ENCODE measurements at regions not wholly inside any gene's neighbourhood (a gene's known extent, or its start where the extent isn't known, plus 50 kb on each side); places are given as distances from the start of the nearest gene placed in this dataset.
"Not testable (repeated sequence)": the region's sequence is repeated elsewhere in the genome, so short reads cannot be mapped to it uniquely, and the experiment has no call there.

GRCh38 chr4:111377880-111378279 lies 755.0 kb upstream of the PITX2 start:
- not testable (repeated sequence) for DNase-seq (ENCODE audit: low read depth in 3 of 3, low spot score in 1 of 3)

DNA sequence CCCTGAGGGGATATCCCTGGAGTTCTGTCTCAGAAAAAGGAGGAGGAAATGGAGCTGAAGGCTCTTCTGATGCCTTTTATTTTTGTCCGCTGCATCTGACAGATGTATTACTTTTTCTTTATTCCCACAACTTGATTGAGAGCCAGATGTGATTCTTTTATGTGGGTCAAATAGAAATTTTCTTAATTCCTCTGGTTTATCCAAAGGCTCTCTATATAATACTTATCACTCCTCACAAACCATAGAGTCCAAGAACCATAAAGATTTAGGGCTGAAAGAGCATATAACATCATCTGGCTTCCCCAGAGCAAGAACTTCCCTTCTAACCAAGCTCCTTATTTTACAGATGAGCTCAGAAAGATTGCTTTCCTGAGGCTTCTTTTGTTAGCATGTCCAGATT lies 756.7 kb upstream of the FAM241A start:
- DNase-seq (ENCODE audit: low read depth in 3 of 3, low spot score in 1 of 3), result no peak

DNA sequence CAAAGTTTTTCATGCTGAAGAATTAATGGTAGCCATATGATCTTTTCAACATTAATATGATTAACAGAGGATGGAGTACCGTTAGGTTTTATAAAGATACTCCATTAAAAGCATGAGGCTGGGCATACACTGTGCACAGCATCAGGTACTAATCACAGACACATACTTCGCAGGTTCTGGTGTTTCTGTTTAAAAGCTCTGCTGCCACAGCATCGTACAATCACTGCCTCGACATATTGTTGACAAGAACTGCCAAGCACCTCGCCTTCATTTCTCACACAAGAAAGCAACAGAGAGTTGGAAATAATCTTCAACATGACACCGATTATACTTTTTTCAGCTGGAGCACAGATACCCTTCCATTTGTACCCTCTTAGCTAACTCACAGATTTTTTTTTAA lies 753.4 kb upstream of the FAM241A start:
- DNase-seq (ENCODE audit: low read depth in 3 of 3, low spot score in 1 of 3), result no peak

DNA sequence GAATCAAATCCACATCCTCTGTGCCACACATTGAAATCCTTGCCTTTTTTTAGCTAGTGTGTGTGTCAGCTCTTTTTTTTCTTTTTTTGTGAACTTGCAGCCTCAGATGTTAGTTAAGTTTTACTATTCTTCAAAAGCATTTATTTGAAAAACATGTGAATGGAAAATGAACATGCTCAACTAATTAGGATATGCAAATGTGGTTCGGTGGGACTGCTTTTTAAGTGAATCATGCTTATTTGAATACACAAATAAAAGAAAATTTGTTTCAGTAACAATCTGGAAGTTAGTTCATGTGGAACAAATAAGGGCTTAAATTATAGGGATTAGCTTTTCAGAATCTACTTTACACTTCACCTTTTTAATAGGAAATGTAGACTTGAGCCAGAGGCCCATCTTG lies 751.5 kb upstream of the FAM241A start:
- DNase-seq (ENCODE audit: low read depth in 3 of 3, low spot score in 1 of 3), result no peak

GRCh38 chr4:111398906-111399330 lies 746.3 kb upstream of the FAM241A start:
- DNase-seq (ENCODE audit: low read depth in 3 of 3, low spot score in 1 of 3), result no peak

DNA sequence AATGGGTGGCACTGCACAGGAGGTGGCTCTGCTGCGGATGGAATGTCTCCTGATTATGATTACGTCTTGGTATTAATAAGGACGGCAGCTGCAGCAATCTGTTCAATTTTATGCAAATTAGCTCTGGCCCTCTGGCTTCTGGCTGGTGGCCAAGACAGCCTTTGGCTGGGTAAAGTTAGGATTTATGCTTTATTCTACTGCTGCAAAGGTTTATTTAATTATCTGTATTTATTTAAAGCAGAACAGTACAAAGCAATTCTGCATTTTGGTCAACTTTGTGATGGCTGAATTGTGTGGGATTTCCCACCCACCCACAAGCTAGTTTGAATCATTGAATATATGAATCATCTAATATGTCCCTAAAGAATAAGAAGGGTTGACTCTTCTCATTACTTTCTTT lies 745.6 kb upstream of the FAM241A start:
- DNase-seq (ENCODE audit: low read depth in 3 of 3, low spot score in 1 of 3), result no peak

GRCh38 chr4:111400741-111401140 lies 744.5 kb upstream of the FAM241A start:
- DNase-seq (ENCODE audit: low read depth in 3 of 3, low spot score in 1 of 3), result no peak

DNA sequence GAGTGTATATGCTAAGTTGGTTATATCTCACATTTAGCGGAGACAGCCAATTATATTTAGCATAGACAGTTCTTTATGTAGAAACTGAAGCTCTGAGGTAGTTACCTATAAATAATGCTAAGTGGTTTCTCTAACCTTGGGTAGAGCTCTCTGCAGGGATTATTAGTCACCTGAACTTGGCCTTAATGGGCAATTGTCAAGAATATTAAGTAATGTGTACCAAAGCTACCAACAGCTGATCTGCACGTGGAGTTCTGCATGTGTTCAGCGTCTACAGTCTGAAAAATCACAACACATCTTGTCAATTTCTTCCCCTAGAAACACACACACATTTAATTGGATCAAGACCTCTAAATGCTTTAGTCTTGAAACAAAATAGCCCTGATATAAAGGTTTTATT lies 740.6 kb upstream of the FAM241A start:
- DNase-seq (ENCODE audit: low read depth in 3 of 3, low spot score in 1 of 3), result no peak

GRCh38 chr4:111405989-111406388 lies 739.3 kb upstream of the FAM241A start:
- no peak for DNase-seq (ENCODE audit: low read depth in 3 of 3, low spot score in 1 of 3)

GRCh38 chr4:111410571-111410970 lies 734.7 kb upstream of the FAM241A start:
- DNase-seq (ENCODE audit: low read depth in 3 of 3, low spot score in 1 of 3), result no peak

- DNase-seq (ENCODE audit: low read depth in 3 of 3, low spot score in 1 of 3), result no peak
Observed at GRCh38 chr4:111417521-111417920, 727.7 kb upstream of the FAM241A start.

- DNase-seq (ENCODE audit: low read depth in 3 of 3, low spot score in 1 of 3), result no peak
Observed at GRCh38 chr4:111433441-111433840, 711.8 kb upstream of the FAM241A start.

DNA sequence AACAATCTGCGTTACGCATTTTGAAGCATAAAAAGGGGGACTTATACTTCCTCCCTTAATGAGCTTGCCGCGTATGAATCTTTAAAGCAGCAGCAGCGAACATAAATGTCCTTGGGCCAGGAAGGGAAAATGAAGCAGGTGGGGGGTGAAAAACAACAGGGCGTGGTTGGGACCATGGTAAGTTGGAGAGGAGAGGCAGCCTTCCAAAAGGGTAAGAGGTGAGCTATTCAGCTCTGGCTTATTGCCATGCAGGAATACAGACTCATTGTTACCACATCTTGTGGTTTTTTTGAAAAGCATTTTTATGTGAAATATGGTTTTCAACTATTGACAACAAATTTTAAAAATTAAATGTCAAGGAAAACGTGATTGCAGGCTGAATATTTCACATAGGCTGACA lies 710.7 kb upstream of the FAM241A start:
- no peak for DNase-seq (ENCODE audit: low read depth in 3 of 3, low spot score in 1 of 3)

DNA sequence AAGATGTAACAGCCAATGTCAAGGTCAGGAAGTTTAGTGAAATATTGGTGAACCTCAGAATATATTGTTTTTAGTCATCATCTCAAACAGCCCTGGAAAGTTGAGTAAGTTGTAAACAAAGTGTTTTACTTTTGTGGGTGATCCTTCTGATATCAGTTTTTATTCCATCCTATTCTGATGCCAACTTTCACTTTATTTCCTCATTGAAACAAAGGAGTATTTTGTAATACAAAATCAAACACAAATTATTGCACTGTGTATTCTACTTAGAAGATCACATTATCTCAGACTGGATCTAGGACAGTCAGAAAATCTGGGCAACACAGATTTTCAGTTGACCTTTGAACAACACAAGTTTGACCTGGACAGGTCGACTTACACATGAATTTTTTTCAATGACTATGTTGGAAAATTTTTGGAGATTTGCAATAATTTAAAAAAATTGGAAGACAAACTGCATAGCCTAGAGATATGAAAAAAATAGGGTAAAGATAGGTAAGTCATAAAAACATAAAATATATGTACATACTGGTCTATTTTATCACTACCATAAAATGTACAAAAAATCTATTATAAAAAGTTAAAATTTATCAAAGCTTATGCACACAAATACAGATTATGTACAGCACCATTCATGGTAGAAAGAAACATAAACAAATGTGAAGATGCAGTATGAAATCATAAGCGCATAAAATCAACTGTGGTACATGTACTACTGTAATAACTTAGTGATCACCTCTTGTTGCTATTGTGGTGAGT lies 709.1 kb upstream of the FAM241A start:
- DNase-seq (ENCODE audit: low read depth in 3 of 3, low spot score in 1 of 3), result no peak

DNA sequence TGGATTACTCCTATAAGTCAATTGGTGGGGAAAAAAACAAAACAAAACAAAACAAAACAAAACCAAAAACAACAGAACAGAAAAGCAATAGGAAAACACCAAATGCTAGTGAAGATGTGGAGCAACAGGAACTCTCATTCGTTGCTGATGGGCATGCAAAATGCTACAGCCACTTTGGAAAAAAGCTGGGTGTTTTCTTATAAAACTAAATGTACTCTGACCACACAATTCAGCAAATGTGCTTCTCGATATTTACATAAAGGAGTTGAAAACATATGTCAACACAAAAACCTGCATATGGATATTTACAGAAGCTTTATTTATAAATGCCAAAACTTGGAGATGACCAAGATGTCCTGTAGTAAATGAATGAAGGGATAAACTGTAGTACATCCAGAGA lies 703.6 kb upstream of the FAM241A start:
- no peak for DNase-seq (ENCODE audit: low read depth in 3 of 3, low spot score in 1 of 3)

GRCh38 chr4:111444836-111445235 lies 700.4 kb upstream of the FAM241A start:
- DNase-seq (ENCODE audit: low read depth in 3 of 3, low spot score in 1 of 3), result not testable (repeated sequence)

- no peak for DNase-seq (ENCODE audit: low read depth in 3 of 3, low spot score in 1 of 3)
Observed at GRCh38 chr4:111449657-111450056, 695.6 kb upstream of the FAM241A start.

- no peak for DNase-seq (ENCODE audit: low read depth in 3 of 3, low spot score in 1 of 3)
Observed at GRCh38 chr4:111450867-111451266, 694.4 kb upstream of the FAM241A start.

DNA sequence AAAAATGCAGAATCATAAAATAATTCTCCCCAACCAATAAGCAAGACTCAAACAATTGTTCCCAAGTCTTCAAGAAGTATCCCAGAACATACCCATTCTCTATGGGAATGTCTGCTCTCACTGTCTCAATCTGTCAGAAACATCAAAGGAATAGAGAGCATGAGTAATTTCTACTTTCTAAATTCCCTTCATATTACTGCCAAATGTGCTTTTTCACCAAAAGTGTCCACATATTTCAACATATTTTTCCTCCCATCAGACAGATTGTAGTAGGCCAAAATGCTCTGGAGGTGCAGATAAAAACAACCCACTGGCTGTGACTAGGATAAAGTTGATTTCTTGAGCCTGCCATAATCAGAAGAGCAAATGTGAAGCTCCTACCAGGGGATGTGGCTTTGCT lies 692.0 kb upstream of the FAM241A start:
- no peak for DNase-seq (ENCODE audit: low read depth in 3 of 3, low spot score in 1 of 3)

DNA sequence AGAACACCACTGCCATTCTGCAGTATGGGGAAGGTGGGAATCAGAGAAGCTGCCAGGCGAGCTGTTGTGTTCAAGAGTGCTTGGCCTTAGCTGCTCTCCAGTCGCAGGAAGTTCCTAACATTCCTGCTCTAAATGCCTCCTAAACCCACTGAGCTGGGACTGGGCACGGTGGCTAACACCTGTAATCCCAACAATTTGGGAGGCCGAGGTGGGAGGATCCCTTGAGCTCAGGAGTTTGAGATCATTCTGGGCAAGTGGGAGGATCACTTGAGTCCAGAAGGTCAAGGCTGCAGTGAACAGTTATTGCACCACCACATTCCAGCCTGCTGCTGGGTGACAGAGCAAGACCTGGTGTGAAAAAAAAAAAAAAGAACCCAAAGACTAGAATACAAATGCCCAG lies 690.3 kb upstream of the FAM241A start:
- no peak for DNase-seq (ENCODE audit: low read depth in 3 of 3, low spot score in 1 of 3)

DNA sequence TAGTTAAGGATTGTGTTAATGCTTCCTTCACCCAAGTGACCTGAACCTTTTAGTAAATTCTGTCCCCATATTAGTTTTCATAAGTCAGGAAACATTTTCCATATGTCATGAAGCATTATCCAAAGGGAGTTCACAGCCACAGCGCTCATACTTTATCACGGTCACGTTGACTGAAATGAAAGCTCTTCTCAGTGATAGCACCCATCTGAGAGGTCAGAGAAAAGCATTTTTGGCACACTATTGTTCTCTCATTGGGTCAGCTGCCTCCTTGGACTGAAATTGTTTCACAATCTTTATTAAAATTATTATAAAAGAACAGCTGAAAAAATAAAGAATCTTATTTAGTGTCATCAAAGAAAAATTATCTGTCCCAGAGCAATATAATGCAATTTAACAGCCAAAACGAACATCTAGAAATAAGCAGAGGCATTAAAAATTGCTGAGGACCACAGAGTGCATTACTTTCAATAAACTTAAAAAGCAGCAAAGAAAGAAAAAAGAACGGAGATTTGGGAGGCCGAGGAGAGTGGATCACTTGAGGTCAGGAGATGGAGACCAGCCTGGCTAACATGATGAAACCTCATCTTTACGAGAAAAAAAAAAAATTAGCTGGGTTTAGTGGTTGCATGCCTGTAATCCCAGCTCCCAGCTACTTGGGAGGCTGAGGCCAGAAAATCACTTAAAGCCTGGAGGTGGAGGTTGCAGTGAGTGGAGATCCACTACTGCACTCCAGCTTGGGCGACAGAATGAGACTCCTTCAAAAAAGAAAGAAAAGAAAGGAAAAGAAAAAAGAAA lies 680.8 kb upstream of the FAM241A start:
- no peak for DNase-seq (ENCODE audit: low read depth in 3 of 3, low spot score in 1 of 3)

GRCh38 chr4:111466811-111467604 lies 678.2 kb upstream of the FAM241A start:
- DNase-seq (ENCODE audit: low read depth in 3 of 3, low spot score in 1 of 3), result no peak
